ENCODE measurements at regions not wholly inside any gene's neighbourhood (a gene's known extent, or its start where the extent isn't known, plus 50 kb on each side); places are given as distances from the start of the nearest gene placed in this dataset.

- no peak for TF ChIP-seq CTCF (IDR thresholded peaks at IDR 0.05; ENCODE audit: insufficient read depth, low read length, poor library complexity, severe bottlenecking)
- no peaks in the 10 kb centered on the region for H3K27me3 ChIP-seq (replicated peaks; ENCODE audit: control insufficient read depth, insufficient read depth, low read length)
- no peak overlapping the region for H3K4me3 ChIP-seq (replicated peaks; ENCODE audit: low read depth, low read length)
- DNase-seq (ENCODE audit: extremely low read depth, insufficient read length), result no peak
- H3K36me3 ChIP-seq (ENCODE audit: control insufficient read depth, insufficient read depth, low read length), result no peaks in the 10 kb centered on the region
Observed at GRCh38 chr4:83213640-83214039, 71.0 kb downstream of the COQ2 start.

GRCh38 chr4:83212041-83212851, 72.4 kb downstream of the COQ2 start:
- Histone ChIP-seq H3K4me3 (replicated peaks; ENCODE audit: low read depth, low read length) (no peak overlapping the region), H3K36me3 (ENCODE audit: control insufficient read depth, insufficient read depth, low read length) (no peaks in the 10 kb centered on the region), H3K27me3 (replicated peaks; ENCODE audit: control insufficient read depth, insufficient read depth, low read length) (no peaks in the 10 kb centered on the region)
- TF ChIP-seq CTCF (IDR thresholded peaks at IDR 0.05; ENCODE audit: insufficient read depth, low read length, poor library complexity, severe bottlenecking), result no peak
- DNase-seq (ENCODE audit: extremely low read depth, insufficient read length), result peak; percentile 78

- TF ChIP-seq CTCF (IDR thresholded peaks at IDR 0.05; ENCODE audit: insufficient read depth, low read length, poor library complexity, severe bottlenecking), result no peak
- Histone ChIP-seq H3K4me3 (replicated peaks; ENCODE audit: low read depth, low read length) (no peak overlapping the region), H3K27me3 (replicated peaks; ENCODE audit: control insufficient read depth, insufficient read depth, low read length) (no peaks in the 10 kb centered on the region), H3K36me3 (ENCODE audit: control insufficient read depth, insufficient read depth, low read length) (no peaks in the 10 kb centered on the region)
- no peak for DNase-seq (ENCODE audit: extremely low read depth, insufficient read length)
Observed at GRCh38 chr4:83209419-83209818, 75.2 kb downstream of the COQ2 start.

GRCh38 chr4:83208371-83209365, 75.9 kb downstream of the COQ2 start:
- no peak for TF ChIP-seq CTCF (IDR thresholded peaks at IDR 0.05; ENCODE audit: insufficient read depth, low read length, poor library complexity, severe bottlenecking)
- no peak for DNase-seq (ENCODE audit: extremely low read depth, insufficient read length)
- H3K36me3 ChIP-seq (ENCODE audit: control insufficient read depth, insufficient read depth, low read length), result no peaks in the 10 kb centered on the region
- H3K4me3 ChIP-seq (replicated peaks; ENCODE audit: low read depth, low read length), result no peak overlapping the region
- H3K27me3 ChIP-seq (replicated peaks; ENCODE audit: control insufficient read depth, insufficient read depth, low read length), result no peaks in the 10 kb centered on the region

GRCh38 chr4:83207497-83208101, 77.0 kb downstream of the COQ2 start:
- Histone ChIP-seq H3K4me3 (replicated peaks; ENCODE audit: low read depth, low read length) (no peak overlapping the region), H3K27me3 (replicated peaks; ENCODE audit: control insufficient read depth, insufficient read depth, low read length) (no peaks in the 10 kb centered on the region), H3K36me3 (ENCODE audit: control insufficient read depth, insufficient read depth, low read length) (no peaks in the 10 kb centered on the region)
- no peak for TF ChIP-seq CTCF (IDR thresholded peaks at IDR 0.05; ENCODE audit: insufficient read depth, low read length, poor library complexity, severe bottlenecking)
- DNase-seq (ENCODE audit: extremely low read depth, insufficient read length), result no peak
